HEK293 (cell line): ENCODE measurements at regions not wholly inside any gene's neighbourhood (a gene's known extent, or its start where the extent isn't known, plus 50 kb on each side); places are given as distances from the start of the nearest gene placed in this dataset.

Experiments used
- CTCF ChIA-PET: fragments of 350-600 bp; formaldehyde crosslinking; extraction: SDS; loops from one replicate; lab custom pipeline; 2021; ENCODE audit warnings: antibody characterized with exemption; lab: Yijun Ruan, JAX
- POLR2A ChIA-PET: fragments of 300-600 bp; formaldehyde crosslinking; extraction: SDS; loops from one replicate; lab custom pipeline; 2020; ENCODE audit warnings: antibody characterized with exemption, inconsistent platforms; lab: Yijun Ruan, JAX
- H3K27ac ChIP-seq: fragments of 200-500 bp; sonication (Bioruptor generic); 2 replicates; pipeline ENCODE4 v1.5.1; 2014; ENCODE audit warnings: low read depth, low read length, control low read depth, inconsistent platforms; ENCODE audit errors: extremely low read depth
- H3K36me3 ChIP-seq, 2 experiments: fragments of 200-500 bp in 1 of 2; sonication (Bioruptor generic) in 1 of 2; 1 replicate in 1 of 2; 2 replicates in 1 of 2; pipeline ENCODE4 v1.5.1; 2014 to 2017; ENCODE audit warnings: inconsistent platforms in 2 of 2, low read length in 2 of 2; ENCODE audit not compliant: control insufficient read depth in 2 of 2, insufficient read depth in 1 of 2
- H3K4me1 ChIP-seq: fragments of 200-500 bp; sonication (Bioruptor generic); 2 replicates; pipeline ENCODE4 v1.5.1; 2014; ENCODE audit warnings: mild to moderate bottlenecking, low read length, inconsistent platforms; ENCODE audit not compliant: control insufficient read depth, insufficient read depth
- H3K4me3 ChIP-seq: 2 replicates; pipeline ENCODE4 v1.5.1; 2011; ENCODE audit warnings: low read depth, mild to moderate bottlenecking, control low read depth, low read length, moderate library complexity
- H3K9me3 ChIP-seq: fragments of 200-500 bp; sonication (Bioruptor generic); 2 replicates; pipeline ENCODE4 v1.5.1; 2014; ENCODE audit warnings: low read depth, low read length, inconsistent platforms; ENCODE audit not compliant: control insufficient read depth, insufficient read depth
- CTCF ChIP-seq: fragments of 450-650 bp; formaldehyde crosslinking; IDR thresholded peaks from 2 replicates; pipeline ENCODE4 v1.5.1; 2016; ENCODE audit warnings: missing biosample characterization, missing genetic modification characterization
- IKZF3 ChIP-seq: fragments of 450-650 bp; IDR thresholded peaks from 2 replicates; pipeline ENCODE4 v1.5.0; 2018; ENCODE audit warnings: missing biosample characterization, mild to moderate bottlenecking, missing genetic modification characterization, moderate library complexity
- PBX3 ChIP-seq: sonication (generic); formaldehyde crosslinking; IDR thresholded peaks from 2 replicates; pipeline ENCODE4 v1.8.1; 2022; ENCODE audit warnings: mild to moderate bottlenecking, moderate library complexity, missing genetic modification reagents
- PRDM6 ChIP-seq: fragments of 450-650 bp; formaldehyde crosslinking; IDR thresholded peaks from 2 replicates; pipeline ENCODE4 v1.5.1; 2017; ENCODE audit warnings: missing biosample characterization, missing genetic modification characterization
- SALL2 ChIP-seq: fragments of 450-650 bp; formaldehyde crosslinking; IDR thresholded peaks from 2 replicates; pipeline ENCODE4 v1.5.0; 2017; ENCODE audit warnings: missing biosample characterization, mild to moderate bottlenecking, missing genetic modification characterization, borderline replicate concordance
- SP7 ChIP-seq: fragments of 450-650 bp; formaldehyde crosslinking; IDR thresholded peaks from 2 replicates; pipeline ENCODE4 v1.5.1; 2016; ENCODE audit warnings: missing biosample characterization, missing genetic modification characterization
- ZBTB17 ChIP-seq: fragments of 450-650 bp; formaldehyde crosslinking; IDR thresholded peaks from 2 replicates; pipeline ENCODE4 v1.5.1; 2016; ENCODE audit warnings: missing biosample characterization, missing genetic modification characterization
- ZBTB21 ChIP-seq: fragments of 450-650 bp; formaldehyde crosslinking; IDR thresholded peaks from 2 replicates; pipeline ENCODE4 v1.5.1; 2017; ENCODE audit warnings: missing biosample characterization, missing genetic modification characterization
- ZFP3 ChIP-seq: fragments of 450-650 bp; formaldehyde crosslinking; IDR thresholded peaks from 2 replicates; pipeline ENCODE4 v1.5.1; 2016; ENCODE audit warnings: low read depth, missing biosample characterization, missing genetic modification characterization
- ZFP69B ChIP-seq: fragments of 450-650 bp; formaldehyde crosslinking; IDR thresholded peaks from 2 replicates; pipeline ENCODE4 v1.5.1; 2016; ENCODE audit warnings: missing biosample characterization, missing genetic modification characterization
- ZNF324 ChIP-seq: fragments of 450-650 bp; formaldehyde crosslinking; IDR thresholded peaks from 2 replicates; pipeline ENCODE4 v1.5.1; 2016; ENCODE audit warnings: missing biosample characterization, missing genetic modification characterization
- ZNF423 ChIP-seq: fragments of 450-650 bp; formaldehyde crosslinking; IDR thresholded peaks from 2 replicates; pipeline ENCODE4 v1.5.1; 2016; ENCODE audit warnings: missing biosample characterization, missing genetic modification characterization
- ZNF433 ChIP-seq: fragments of 450-650 bp; formaldehyde crosslinking; IDR thresholded peaks from 2 replicates; pipeline ENCODE4 v1.5.1; 2016; ENCODE audit warnings: missing biosample characterization, missing genetic modification characterization, low read depth
- ZNF501 ChIP-seq: fragments of 450-650 bp; formaldehyde crosslinking; IDR thresholded peaks from 2 replicates; pipeline ENCODE4 v1.5.1; 2016; ENCODE audit warnings: missing biosample characterization, missing genetic modification characterization
- ZNF514 ChIP-seq: fragments of 450-650 bp; formaldehyde crosslinking; IDR thresholded peaks from 2 replicates; pipeline ENCODE4 v1.5.1; 2016; ENCODE audit warnings: missing biosample characterization, missing genetic modification characterization
- ZNF558 ChIP-seq: fragments of 450-650 bp; formaldehyde crosslinking; IDR thresholded peaks from 2 replicates; pipeline ENCODE4 v1.5.1; 2016; ENCODE audit warnings: missing biosample characterization, missing genetic modification characterization
- ZNF660 ChIP-seq: fragments of 450-650 bp; IDR thresholded peaks from 2 replicates; pipeline ENCODE4 v1.5.1; 2018; ENCODE audit warnings: missing biosample characterization, mild to moderate bottlenecking, missing genetic modification characterization
- ZNF692 ChIP-seq: fragments of 450-650 bp; formaldehyde crosslinking; IDR thresholded peaks from 2 replicates; pipeline ENCODE4 v1.5.1; 2016; ENCODE audit warnings: missing biosample characterization, missing genetic modification characterization
- ZNF837 ChIP-seq: fragments of 450-650 bp; formaldehyde crosslinking; IDR thresholded peaks from 2 replicates; pipeline ENCODE4 v1.5.1; 2016; ENCODE audit warnings: missing biosample characterization, missing genetic modification characterization
- ZSCAN30 ChIP-seq: fragments of 450-650 bp; IDR thresholded peaks from 2 replicates; pipeline ENCODE4 v1.5.1; 2018; ENCODE audit warnings: missing biosample characterization, mild to moderate bottlenecking, missing genetic modification characterization, moderate library complexity

GRCh38 chr21:17441370-17441769 lies 71.5 kb upstream of the CXADR start (continued):
- peak; percentile 56; the same call in 1 of the 2 replicates for TF ChIP-seq PRDM6 (tag by site-specific recombination)

GRCh38 chr21:17442165-17442564 lies 70.7 kb upstream of the CXADR start:
- Histone ChIP-seq H3K27ac (no peak overlapping the region), H3K36me3 (no peaks in the 10 kb centered on the region), H3K9me3 (no peaks in the 10 kb centered on the region), H3K4me1 (peaks cover 30% of the 10 kb centered on the region), H3K4me3 (no peak overlapping the region)
- ChIA-PET POLR2A (no interaction called here), CTCF (no interaction called here)
- TF ChIP-seq ZBTB21 (tag by site-specific recombination) (no peak), IKZF3 (no peak), ZSCAN30 (tag by site-specific recombination) (no peak), ZNF660 (tag by site-specific recombination) (no peak), PBX3 (CRISPR knock-in tag) (no peak), ZNF837 (tag by site-specific recombination) (no peak), ZNF324 (tag by site-specific recombination) (no peak), SP7 (tag by site-specific recombination) (no peak), ZFP3 (tag by site-specific recombination) (no peak), ZNF692 (tag by site-specific recombination) (no peak), ZNF514 (tag by site-specific recombination) (no peak)

GRCh38 chr21:17444828-17445227 lies 68.0 kb upstream of the CXADR start:
- Histone ChIP-seq H3K4me3 (no peak overlapping the region), H3K4me1 (peaks cover 15% of the 10 kb centered on the region), H3K36me3 (no peaks in the 10 kb centered on the region), H3K9me3 (no peaks in the 10 kb centered on the region), H3K27ac (no peak overlapping the region)
- TF ChIP-seq ZFP69B (tag by site-specific recombination) (no peak), ZNF433 (no peak), ZNF423 (tag by site-specific recombination) (no peak), ZNF501 (tag by site-specific recombination) (no peak), SALL2 (tag by site-specific recombination) (no peak), CTCF (no peak), ZBTB17 (no peak), ZNF558 (tag by site-specific recombination) (no peak)
- ChIA-PET POLR2A (no interaction called here), CTCF (no interaction called here)
